Stimulated activated CD4-positive, alpha-beta T cell treated with anti-CD3 and anti-CD28 coated beads, Interleukin-4, amount 100 ng/mL, for 1 hour (primary cell): ENCODE measurements at regions not wholly inside any gene's neighbourhood (a gene's known extent, or its start where the extent isn't known, plus 50 kb on each side); places are given as distances from the start of the nearest gene placed in this dataset.
"Not testable (repeated sequence)": the region's sequence is repeated elsewhere in the genome, so short reads cannot be mapped to it uniquely, and the experiment has no call there.

Experiments
- DNase-seq: peaks from one replicate; pipeline ENCODE4 v3.0.0-alpha.2; 2020

GRCh38 chr14:106347291-106347778 lies 821.0 kb downstream of the TMEM121 start:
- no peak for DNase-seq

GRCh38 chr14:106347890-106348755 lies 821.7 kb downstream of the TMEM121 start:
- DNase-seq, result no peak

GRCh38 chr14:106348873-106349540 lies 822.6 kb downstream of the TMEM121 start:
- peak; percentile 68 for DNase-seq

- not testable (repeated sequence) for DNase-seq
These were observed 823.5 kb downstream of the TMEM121 start for GRCh38 chr14:106349678-106350457.

- DNase-seq, result not testable (repeated sequence)
These were observed 828.8 kb downstream of the TMEM121 start for GRCh38 chr14:106355007-106355791.

- not testable (repeated sequence) for DNase-seq
These were observed 829.7 kb downstream of the TMEM121 start for GRCh38 chr14:106355881-106356642.

GRCh38 chr14:106356643-106356930 lies 830.2 kb downstream of the TMEM121 start:
- not testable (repeated sequence) for DNase-seq

- DNase-seq, result not testable (repeated sequence)
These were observed 832.9 kb downstream of the TMEM121 start for GRCh38 chr14:106359157-106359887.

GRCh38 chr14:106365371-106365770 lies 839.0 kb downstream of the TMEM121 start:
- DNase-seq, result not testable (repeated sequence)

GRCh38 chr14:106365894-106366293 lies 839.5 kb downstream of the TMEM121 start:
- not testable (repeated sequence) for DNase-seq

- not testable (repeated sequence) for DNase-seq
These were observed 840.6 kb downstream of the TMEM121 start for GRCh38 chr14:106366971-106367370.

- DNase-seq, result not testable (repeated sequence)
These were observed 843.1 kb downstream of the TMEM121 start for GRCh38 chr14:106369456-106369855.

GRCh38 chr14:106372870-106373652 lies 846.7 kb downstream of the TMEM121 start:
- peak; percentile 82 for DNase-seq

GRCh38 chr14:106373653-106374110 lies 847.3 kb downstream of the TMEM121 start:
- not testable (repeated sequence) for DNase-seq

- no peak for DNase-seq
These were observed 851.0 kb downstream of the TMEM121 start for GRCh38 chr14:106377432-106377831.

- peak; percentile 29 for DNase-seq
These were observed 851.8 kb downstream of the TMEM121 start for GRCh38 chr14:106378191-106378590.

GRCh38 chr14:106380740-106381139 lies 854.4 kb downstream of the TMEM121 start:
- DNase-seq, result no peak

- not testable (repeated sequence) for DNase-seq
These were observed 862.8 kb downstream of the TMEM121 start for GRCh38 chr14:106389186-106389585.

GRCh38 chr14:106390401-106390800 lies 864.0 kb downstream of the TMEM121 start:
- no peak for DNase-seq

GRCh38 chr14:106390947-106391346 lies 864.6 kb downstream of the TMEM121 start:
- no peak for DNase-seq
